ENCODE measurements at regions not wholly inside any gene's neighbourhood (a gene's known extent, or its start where the extent isn't known, plus 50 kb on each side); places are given as distances from the start of the nearest gene placed in this dataset.
"Not testable (repeated sequence)": the region's sequence is repeated elsewhere in the genome, so short reads cannot be mapped to it uniquely, and the experiment has no call there.

- H2BK15ac ChIP-seq (ENCODE audit: low read length); H3K79me1 ChIP-seq (ENCODE audit: low read depth, low read length); DNase-seq (ENCODE audit: low read depth in 1 of 2, low spot score in 2 of 2); H4K5ac ChIP-seq (ENCODE audit: insufficient read length, low read depth, low read length); FAIRE-seq; H2BK12ac ChIP-seq (ENCODE audit: low read depth, low read length); H3K56ac ChIP-seq (replicated peaks; ENCODE audit: insufficient read length, low read depth, low read length); H4K8ac ChIP-seq (ENCODE audit: extremely low read depth, insufficient read depth, low read length); H3K9me3 ChIP-seq (ENCODE audit: insufficient read depth in 2 of 2, low read depth in 1 of 2, low read length in 1 of 2); H2BK120ac ChIP-seq (replicated peaks; ENCODE audit: low read depth, low read length); H3K4me1 ChIP-seq (replicated peaks in 1 of 4; ENCODE audit: control insufficient read depth in 3 of 4, insufficient read depth in 4 of 4, low read length in 3 of 4); H3K4me2 ChIP-seq (ENCODE audit: insufficient read depth in 1 of 2, low read depth in 2 of 2, low read length in 2 of 2); H2BK20ac ChIP-seq (ENCODE audit: low read length); H2BK5ac ChIP-seq (ENCODE audit: low read depth, low read length); H3K9ac ChIP-seq (replicated peaks in 1 of 4; ENCODE audit: extremely low read depth in 1 of 4, low read depth in 3 of 4, low read length in 3 of 4); H3K4me3 ChIP-seq (ENCODE audit: extremely low read depth in 1 of 4, insufficient read depth in 2 of 4, low read depth in 3 of 4, low read length in 4 of 4); H3K23me2 ChIP-seq (ENCODE audit: low read depth, low read length); H3K79me2 ChIP-seq (ENCODE audit: control insufficient read depth in 1 of 2, insufficient read depth in 2 of 2, low read length in 2 of 2); H4K91ac ChIP-seq (replicated peaks; ENCODE audit: insufficient read length, low read length); H3K27ac ChIP-seq (ENCODE audit: low read depth, low read length); H4K20me1 ChIP-seq (replicated peaks in 1 of 2; ENCODE audit: control insufficient read depth in 1 of 2, insufficient read depth in 2 of 2, low read length in 2 of 2); H2AK5ac ChIP-seq (ENCODE audit: low read depth, low read length); H3K23ac ChIP-seq (ENCODE audit: insufficient read length); H3K14ac ChIP-seq (ENCODE audit: insufficient read length); H3K27me3 ChIP-seq (replicated peaks in 1 of 4; ENCODE audit: control insufficient read depth in 3 of 4, extremely low read depth in 1 of 4, insufficient read depth in 3 of 4, low read length in 3 of 4); H3K36me3 ChIP-seq (ENCODE audit: control insufficient read depth in 2 of 4, insufficient read depth in 4 of 4, low read length in 3 of 4); H3K18ac ChIP-seq (ENCODE audit: extremely low read depth, low read length); H3K4ac ChIP-seq (replicated peaks; ENCODE audit: insufficient read length, low read depth, low read length): not testable (repeated sequence)
- peak overlapping the region; percentile 62; the same call in 1 of the 2 replicates for H2AFZ ChIP-seq (ENCODE audit: low read length)
- ChIA-PET POLR2A (ENCODE audit: partially characterized antibody) (interaction anchor here (1.9 kb wide), 1 partner anchor 51 kb away, joined by 4 read pairs; no protein-coding TSS in a partner anchor), CTCF (ENCODE audit: partially characterized antibody) (interaction anchor here (0.5 to 0.7 kb wide), 5 partner anchors 8 to 1853 kb away, joined by 3 to 4 read pairs (median 3); no protein-coding TSS in a partner anchor)
- 89% methylated on average over 8 of the region's 8 CpGs; no CpG with 5 or more reads in 1 of the 2 experiments for WGBS, 2 experiments (ENCODE audit: extremely low coverage in 1 of 2, insufficient coverage in 1 of 2, insufficient read length in 1 of 2, insufficient replicate concordance in 2 of 2, low coverage in 1 of 2, low lambda C conversion rate in 2 of 2, missing lambda C conversion rate in 1 of 2)
Measured at GRCh38 chr12:82634495-82635258, 52.0 kb upstream of the TMTC2 start.
